ENCODE measurements at regions not wholly inside any gene's neighbourhood (a gene's known extent, or its start where the extent isn't known, plus 50 kb on each side); places are given as distances from the start of the nearest gene placed in this dataset.

DNA sequence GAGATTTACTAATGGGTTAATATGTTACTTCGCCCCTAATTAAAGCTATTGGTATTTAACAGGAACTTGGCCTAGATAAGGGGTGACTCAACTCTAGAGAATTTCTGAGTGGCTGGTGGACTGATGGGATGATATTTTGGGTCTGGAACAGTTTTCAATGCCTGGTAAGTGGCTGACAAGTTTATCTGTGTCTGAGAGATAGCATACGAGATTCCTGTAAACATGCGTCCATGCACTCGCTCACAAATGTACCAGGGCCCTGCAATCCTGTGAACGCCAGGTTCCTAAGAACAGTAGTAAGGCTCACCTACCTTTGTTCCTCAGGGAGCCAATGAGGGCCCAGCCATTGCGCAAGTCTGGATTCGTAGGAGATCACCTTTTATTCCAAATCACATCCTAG is 683.8 kb upstream of the ANKRD30A start:
- TF ChIP-seq, protein P1, sequence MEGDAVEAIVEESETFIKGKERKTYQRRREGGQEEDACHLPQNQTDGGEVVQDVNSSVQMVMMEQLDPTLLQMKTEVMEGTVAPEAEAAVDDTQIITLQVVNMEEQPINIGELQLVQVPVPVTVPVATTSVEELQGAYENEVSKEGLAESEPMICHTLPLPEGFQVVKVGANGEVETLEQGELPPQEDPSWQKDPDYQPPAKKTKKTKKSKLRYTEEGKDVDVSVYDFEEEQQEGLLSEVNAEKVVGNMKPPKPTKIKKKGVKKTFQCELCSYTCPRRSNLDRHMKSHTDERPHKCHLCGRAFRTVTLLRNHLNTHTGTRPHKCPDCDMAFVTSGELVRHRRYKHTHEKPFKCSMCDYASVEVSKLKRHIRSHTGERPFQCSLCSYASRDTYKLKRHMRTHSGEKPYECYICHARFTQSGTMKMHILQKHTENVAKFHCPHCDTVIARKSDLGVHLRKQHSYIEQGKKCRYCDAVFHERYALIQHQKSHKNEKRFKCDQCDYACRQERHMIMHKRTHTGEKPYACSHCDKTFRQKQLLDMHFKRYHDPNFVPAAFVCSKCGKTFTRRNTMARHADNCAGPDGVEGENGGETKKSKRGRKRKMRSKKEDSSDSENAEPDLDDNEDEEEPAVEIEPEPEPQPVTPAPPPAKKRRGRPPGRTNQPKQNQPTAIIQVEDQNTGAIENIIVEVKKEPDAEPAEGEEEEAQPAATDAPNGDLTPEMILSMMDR (IDR thresholded peaks at IDR 0.05; ENCODE audit: low read depth, low read length, missing control alignments): no peak
- in situ Hi-C loops (cut with HindIII; ENCODE audit: low sequenced_read_pairs): no loop called here
- DNase-seq (ENCODE audit: low read depth): no peak
- H3K4me3 ChIP-seq (ENCODE audit: low read depth, low read length): no peak overlapping the region

DNA sequence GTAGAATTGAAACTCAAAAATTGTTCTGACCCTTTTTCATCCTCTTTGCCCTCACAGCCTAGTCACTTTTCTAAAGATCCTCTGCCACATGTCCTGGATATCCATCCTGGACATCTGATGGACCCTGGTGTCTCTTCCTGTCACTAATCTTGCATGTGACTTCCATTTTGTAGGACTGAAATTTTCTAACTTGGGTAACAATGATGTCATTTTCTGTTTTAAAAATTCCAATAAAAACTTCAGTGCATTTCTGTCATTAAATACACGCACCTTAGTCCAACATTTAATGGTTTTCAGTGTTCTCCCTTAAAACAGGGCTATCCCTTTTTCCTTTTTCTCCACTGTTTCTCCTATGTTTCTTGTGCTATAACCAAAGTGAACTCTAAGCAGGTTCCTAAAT is 684.9 kb upstream of the ANKRD30A start:
- TF ChIP-seq, protein P1 (IDR thresholded peaks at IDR 0.05; ENCODE audit: low read depth, low read length, missing control alignments): no peak
- in situ Hi-C loops (cut with HindIII; ENCODE audit: low sequenced_read_pairs): no loop called here
- no peak for DNase-seq (ENCODE audit: low read depth)
- no peak overlapping the region for H3K4me3 ChIP-seq (ENCODE audit: low read depth, low read length)

DNA sequence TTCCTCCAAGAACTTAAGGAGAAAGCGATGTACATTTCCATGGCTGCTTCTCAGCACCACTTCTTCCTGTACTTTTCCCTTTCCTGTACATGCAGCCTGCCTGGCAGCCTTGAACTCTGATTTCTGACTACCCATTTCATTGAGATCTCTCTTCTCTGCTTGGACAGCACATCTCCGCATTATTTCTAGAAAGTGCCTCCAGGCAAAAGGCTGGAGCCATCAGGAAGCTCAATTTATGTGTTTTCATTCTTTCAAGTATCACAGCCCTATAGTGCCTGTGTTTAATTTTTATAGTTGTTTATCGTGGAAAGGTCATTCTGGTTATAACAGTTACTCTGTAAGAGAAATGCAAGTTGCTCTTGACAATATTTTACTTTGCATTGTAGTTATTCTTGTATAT is 688.0 kb upstream of the ANKRD30A start:
- DNase-seq (ENCODE audit: low read depth): no peak
- TF ChIP-seq, protein P1 (IDR thresholded peaks at IDR 0.05; ENCODE audit: low read depth, low read length, missing control alignments): no peak
- H3K4me3 ChIP-seq (ENCODE audit: low read depth, low read length): no peak overlapping the region
- in situ Hi-C loops (cut with HindIII; ENCODE audit: low sequenced_read_pairs): no loop called here

DNA sequence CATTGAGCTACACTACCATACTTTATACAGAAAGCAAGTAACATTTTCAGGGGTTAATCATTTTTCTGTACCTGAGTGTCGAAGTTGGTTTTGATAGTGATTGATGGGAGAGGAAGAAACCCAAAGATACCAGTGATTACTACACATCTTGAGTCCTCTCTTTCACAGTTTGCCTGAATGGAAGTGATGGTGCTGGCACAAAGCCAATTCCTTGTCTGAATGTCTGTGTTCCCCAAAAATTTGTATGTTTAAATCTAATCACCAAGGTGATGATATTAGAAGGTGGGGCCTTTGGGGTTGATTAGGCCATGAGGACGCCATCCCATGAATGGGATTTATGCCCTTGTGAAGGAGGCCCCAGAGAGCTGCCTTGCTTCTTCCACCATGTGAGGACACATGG is 696.9 kb upstream of the ANKRD30A start:
- TF ChIP-seq, protein P1 (IDR thresholded peaks at IDR 0.05; ENCODE audit: low read depth, low read length, missing control alignments): no peak
- H3K4me3 ChIP-seq (ENCODE audit: low read depth, low read length): no peak overlapping the region
- in situ Hi-C loops (cut with HindIII; ENCODE audit: low sequenced_read_pairs): no loop called here
- no peak for DNase-seq (ENCODE audit: low read depth)

DNA sequence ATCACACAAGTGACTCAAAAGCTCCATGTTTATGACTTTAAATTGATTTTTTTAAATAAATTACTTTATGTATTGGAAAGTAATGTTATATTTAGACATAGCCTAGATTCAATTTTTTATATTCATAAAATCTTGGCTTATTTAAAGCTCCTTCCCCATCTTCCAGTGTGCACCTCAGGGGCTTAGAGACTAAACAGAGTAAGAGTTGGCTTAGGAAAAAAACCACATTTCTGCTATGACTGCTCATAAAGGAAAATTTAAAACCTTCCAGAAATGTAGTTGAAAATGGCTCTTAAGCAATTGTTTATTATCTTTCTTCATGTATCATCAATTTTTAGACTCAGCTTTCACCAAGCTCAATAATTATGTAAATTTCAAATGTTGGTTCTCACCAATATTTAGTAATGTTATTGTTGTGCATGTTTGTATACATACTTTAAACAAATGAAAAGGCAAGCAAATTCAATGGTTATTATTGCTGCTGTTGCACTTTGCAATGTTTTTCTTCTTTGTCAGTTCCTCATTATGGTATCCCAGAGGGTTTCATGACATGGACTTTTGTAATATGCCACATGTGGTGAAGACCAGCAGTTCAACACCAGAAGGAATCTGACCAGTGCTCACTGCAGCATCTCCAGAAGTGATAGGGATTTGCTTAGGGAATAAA is 700.1 kb upstream of the ANKRD30A start:
- H3K4me3 ChIP-seq (ENCODE audit: low read depth, low read length): no peak overlapping the region
- in situ Hi-C loops (cut with HindIII; ENCODE audit: low sequenced_read_pairs): no loop called here
- TF ChIP-seq, protein P1 (IDR thresholded peaks at IDR 0.05; ENCODE audit: low read depth, low read length, missing control alignments): no peak
- DNase-seq (ENCODE audit: low read depth): no peak

DNA sequence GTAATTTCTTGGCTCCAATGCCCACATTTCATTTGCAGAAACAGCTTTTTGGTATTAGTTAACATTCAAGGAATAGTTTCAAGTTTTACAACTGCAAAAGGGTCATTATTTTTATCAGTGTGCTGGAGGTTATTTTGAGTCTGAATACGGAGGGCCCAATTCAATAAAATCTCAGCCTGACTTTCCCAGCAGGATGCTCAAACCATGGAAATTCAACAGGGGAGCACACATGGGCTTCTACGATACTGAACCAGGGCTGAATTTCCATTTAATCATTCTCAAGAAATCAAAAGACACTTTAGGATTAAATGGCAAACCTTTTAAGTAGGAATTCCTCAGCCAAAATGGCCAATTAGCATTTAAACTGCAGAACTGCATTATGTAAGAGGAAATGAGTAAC is 700.9 kb upstream of the ANKRD30A start:
- H3K4me3 ChIP-seq (ENCODE audit: low read depth, low read length): no peak overlapping the region
- TF ChIP-seq, protein P1 (IDR thresholded peaks at IDR 0.05; ENCODE audit: low read depth, low read length, missing control alignments): no peak
- in situ Hi-C loops (cut with HindIII; ENCODE audit: low sequenced_read_pairs): no loop called here
- no peak for DNase-seq (ENCODE audit: low read depth)

Measured in astrocyte of the cerebellum (primary cell).